GM21737 (cell line): ENCODE measurements at regions not wholly inside any gene's neighbourhood (a gene's known extent, or its start where the extent isn't known, plus 50 kb on each side); places are given as distances from the start of the nearest gene placed in this dataset.

Experiments used
- ATAC-seq: cut with Tn5 transposase; IDR thresholded peaks from one replicate; pipeline ENCODE4 v1.9.1; 2021; ENCODE audit warnings: mild to moderate bottlenecking, moderate library complexity; ENCODE audit not compliant: unreplicated experiment

DNA sequence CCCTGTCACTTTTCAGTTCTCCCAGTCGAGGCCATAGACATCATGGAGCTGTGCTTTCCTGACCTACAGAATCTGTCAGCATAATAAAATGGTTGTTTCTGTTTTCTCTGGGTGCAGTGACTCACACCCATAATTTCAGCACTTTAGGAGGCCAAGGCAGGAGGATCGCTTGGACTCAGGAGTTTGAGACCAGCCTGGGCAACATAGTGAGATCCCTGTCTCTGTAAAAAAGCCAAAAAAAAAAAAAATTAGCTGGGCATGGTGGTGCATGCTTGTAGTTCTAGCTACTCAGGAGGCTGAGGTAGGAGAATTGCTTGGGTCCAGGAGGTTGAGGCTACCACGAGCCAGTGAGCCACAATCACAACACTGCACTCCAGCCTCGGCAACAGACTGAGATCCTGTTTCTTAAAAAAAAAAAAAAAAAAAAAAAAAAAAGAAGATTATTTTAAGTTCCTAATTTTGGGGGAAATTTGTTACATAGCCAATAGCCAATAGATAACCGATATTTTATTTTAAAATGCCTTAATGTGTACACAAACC lies 196.2 kb downstream of the ADSS2 start:
- ATAC-seq, result no peak

DNA sequence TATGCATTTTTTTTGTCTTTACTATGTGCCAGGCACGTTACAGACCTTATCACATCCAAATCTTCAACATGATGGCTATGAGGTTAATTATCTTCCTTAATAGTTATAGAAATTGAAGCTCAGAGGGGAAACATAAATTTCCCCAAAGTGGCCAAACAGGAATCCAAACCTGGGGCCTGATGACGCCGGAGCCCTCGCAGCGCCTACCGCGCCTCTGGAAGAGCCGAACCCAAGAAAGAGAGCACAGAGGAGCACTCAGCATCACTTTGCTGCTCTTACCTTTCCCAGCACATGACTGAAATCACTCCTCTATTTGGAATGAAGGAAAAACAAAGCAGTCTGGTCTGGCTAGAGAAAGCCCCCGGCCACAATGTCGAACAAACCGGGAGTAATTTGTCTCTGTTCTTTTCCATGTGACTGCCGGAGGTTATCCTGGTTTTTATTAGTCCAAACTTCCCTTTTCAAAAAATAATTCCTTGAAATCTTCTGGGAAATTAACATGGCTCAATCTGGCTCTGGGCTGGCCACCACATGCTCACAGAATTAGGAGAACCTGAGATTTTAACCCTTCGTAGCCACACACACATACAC lies 195.5 kb downstream of the ADSS2 start:
- ATAC-seq, result no peak

DNA sequence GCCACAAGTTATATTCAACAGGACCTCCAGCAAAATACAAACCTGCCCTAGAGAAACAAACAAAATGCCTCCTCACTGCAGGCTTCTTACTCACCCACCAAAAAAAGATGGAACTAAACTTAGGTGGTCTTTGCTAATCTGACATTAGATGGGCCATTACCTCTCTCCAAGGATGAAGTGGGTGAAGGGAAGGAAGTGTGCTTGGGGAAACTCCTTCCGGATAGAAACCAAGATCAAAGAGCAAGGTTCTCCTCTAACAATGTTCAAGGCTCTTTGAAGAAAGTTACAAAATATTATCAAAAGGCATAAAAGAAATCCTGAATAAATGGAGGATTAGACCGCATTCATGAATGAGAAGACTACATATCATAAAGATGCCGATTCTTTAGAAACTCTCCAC lies 187.5 kb downstream of the ADSS2 start:
- no peak for ATAC-seq

DNA sequence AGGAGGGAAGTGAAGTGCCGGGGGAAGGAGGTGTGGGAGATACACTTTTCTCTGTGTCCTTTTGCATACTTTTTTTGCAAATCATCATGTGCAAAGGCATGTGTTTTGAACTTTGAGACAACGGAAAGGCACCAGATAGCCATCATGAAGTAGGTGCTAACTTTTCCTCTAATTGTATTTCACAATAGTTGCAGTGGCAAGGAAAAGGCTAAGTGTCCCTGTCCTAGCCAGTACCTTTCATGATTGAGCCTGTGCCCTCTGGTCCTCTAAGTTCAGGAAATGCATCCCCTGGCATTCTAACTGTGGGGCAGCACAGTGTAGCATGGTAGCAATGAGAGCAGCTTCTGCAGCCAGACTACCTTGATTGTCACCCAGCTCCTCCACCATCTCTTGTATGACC lies 186.2 kb downstream of the ADSS2 start:
- ATAC-seq, result no peak

DNA sequence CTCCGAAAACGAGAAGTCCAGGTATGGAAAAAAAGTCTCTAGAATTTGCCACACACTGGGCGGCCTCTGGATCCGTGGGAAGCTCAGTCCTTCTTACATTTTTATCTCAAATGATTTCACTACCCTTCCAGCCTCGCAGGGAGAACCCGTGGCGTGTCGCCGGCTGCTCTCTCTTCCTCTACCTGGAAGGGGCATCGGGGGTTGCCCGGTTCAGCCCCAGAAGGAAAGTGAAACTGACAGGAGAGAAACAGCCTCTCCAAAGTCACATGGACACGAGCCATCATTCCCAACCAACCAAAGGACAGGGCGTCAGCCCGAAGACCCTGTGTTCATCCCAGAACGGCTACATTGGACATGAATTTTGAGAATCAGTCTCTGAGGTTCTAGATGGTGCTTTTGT lies 182.5 kb downstream of the ADSS2 start:
- ATAC-seq, result no peak

DNA sequence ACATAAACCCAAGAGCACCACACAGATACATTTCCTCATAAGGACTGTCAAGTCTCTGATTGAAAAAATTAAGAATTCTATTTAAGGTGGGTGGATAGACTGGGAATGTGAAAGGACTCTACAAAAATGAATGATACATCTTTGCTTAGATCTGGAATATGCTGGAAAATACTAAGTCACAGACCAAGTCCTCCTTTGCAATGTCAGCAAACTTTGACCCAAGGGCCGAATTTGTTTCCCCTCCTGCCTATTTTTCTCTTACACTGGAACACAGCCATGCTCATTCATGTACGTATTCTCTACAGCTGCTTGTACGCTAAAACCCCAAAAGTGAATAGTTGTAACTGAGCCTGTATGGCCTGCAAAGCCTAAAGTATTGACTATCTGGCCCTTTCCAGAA lies 180.7 kb downstream of the ADSS2 start:
- ATAC-seq, result no peak

DNA sequence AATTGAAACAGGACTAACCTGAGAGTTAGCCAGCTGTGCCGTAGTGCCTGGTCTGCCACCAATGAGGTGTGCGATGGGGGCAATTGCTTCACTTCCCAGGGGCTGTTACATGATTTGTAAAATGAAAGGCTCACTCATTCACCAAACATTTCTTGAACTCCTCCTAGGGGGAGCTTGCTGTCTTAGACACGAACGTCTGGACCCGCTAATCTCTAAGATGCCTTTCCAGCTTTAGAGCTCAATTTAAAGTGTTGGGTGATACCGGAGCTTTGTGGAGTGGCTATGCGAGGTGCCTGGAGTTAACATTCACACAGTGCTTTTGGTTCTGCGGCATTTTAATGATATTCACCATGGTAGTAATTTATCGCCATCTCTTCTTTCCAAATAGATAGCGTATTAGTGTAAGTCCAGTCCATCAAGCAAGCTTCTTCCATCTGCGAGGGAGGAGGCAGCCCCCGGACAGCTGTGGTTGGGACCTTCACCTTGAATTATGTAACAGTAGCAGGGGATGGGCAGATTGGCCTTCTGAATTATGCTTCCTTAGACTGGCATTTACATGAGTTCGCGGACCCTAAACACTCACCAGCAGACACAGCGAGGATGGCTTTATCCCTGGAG lies 179.9 kb downstream of the ADSS2 start:
- ATAC-seq, result no peak

DNA sequence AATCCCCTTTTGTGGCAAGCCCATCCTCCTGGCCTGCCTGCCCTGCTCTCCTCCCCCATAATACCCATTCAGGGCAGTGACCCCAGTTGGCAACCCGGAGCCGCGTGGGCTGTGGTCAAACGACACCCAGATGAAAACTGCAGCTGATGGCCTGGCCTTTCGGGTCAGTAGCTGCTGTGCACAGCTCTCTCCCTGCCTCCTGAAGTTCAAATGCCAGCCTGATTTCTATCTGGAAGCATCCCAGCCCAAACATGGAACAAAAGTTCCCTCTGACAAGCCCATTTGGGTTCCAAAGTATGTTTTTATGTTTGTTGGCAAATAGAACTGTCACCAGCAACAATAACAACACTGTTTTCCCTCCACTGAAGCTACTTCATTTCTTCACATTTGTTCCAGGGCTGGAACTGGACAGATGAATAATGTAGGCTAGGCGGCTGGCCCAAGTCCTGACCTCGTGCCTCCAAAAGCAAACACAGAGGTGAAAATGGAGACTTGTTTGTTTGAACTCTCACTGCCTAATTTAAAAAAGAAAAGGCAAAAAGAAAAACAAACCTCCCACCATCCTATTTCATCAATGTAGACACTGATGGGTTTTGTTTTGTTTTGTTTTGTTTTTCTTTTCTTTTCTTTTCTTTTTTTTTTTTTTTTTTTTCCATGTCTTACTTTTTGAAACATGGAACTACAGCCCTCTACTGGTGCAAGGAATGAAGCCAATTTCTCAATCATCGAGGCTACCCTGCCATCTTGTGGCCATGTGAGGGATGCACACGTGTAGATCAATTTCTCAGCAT lies 179.0 kb downstream of the ADSS2 start:
- peak; percentile 77 for ATAC-seq

DNA sequence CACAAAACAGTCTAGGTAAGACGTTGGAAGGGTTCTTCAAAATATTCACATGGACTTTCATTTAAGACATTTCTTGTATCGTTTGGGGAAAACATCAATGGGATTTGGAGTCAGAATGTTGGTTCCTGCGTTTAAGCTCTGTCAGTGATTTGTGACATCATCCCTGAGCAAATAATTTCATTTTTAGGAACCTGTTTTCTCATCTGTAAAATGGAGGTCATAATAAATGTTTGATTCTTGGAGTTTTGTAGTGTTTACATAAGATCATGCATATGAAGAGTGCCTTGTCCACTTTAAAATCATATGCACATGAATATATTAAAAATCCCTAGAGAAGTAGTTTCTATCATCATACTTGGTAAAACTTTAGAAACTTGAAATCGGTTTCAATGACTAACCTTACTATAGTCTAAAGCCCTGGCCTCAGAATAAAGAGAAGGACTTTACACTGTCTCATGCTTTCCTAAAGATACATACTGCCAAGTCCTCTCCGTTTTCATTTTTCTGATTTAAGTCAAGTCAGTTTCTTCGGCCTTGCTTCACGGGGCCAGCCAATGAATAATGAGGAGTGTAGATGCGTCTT lies 178.4 kb downstream of the ADSS2 start:
- no peak for ATAC-seq

DNA sequence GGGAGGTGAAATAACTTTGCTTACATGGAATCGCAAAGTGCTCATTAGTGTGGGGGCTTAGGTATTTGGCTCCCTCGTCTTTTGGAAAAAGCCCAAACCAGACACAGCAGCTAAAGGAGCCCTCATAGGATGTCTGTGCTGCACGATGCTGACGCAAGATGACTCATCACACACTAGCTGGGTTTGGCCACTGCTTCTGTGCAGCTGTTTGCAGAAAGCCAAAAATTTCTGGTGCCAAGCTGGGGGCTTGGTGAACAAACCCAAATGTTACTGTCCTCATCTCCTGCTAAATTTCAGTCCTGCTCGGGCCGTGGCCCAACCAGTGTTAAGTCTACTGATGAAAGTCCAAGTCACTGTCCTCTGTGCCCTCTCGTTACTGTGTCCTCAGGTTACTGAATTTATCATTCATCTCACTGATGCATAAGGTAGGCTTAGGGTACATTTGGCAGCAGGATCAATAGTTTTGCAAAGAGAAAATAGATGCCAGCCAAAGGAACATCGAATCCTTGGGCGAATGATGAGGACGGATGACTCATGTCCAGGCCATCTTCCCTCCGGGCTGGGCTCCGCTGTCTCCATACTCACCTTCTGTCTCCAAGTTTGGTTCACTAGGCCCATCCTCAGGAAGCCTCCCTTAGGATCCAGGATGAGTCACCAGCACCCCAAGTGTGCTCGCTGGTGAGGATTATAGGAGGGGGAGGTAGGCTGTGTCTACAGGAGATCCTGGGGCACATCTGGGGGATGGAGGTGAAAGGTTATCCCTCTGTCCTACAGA lies 177.7 kb downstream of the ADSS2 start:
- ATAC-seq, result no peak

DNA sequence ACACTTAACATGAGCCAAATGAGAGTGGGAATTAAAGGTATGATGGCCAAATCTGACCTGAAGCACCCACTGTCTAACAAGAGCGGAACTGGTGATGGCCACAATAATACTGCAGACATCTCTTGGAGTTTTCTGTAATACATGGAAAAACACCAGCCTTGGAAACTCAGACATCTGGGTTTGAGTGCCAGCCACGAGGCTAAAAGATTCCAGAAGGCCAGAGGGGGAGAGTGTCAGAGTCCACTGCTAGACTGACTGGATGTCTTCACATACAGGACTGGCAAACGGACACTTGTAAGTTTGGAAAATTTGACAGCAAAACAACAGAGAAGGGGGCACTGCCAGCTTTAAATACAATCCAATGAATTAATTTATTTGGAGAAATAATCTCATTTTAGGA lies 175.1 kb downstream of the ADSS2 start:
- no peak for ATAC-seq

DNA sequence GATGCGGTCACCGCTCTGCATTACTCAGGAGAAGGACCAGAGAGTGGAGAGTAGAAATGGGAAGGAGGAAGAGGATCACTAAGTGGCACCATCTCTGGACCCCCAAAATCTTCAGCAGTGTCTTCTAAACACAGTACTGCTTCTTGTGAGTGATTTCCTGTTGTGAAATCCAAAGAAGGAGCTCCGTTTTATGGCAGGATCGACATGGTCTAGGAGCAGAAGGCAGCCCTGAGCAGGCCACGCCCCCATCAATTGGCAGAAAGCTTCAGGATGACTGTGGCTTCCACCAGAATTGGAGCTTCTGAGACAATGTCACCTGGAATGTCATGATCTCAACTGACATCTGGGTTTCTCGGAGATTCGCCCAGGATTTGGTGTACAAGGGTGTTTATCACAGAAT lies 171.5 kb downstream of the ADSS2 start:
- no peak for ATAC-seq

DNA sequence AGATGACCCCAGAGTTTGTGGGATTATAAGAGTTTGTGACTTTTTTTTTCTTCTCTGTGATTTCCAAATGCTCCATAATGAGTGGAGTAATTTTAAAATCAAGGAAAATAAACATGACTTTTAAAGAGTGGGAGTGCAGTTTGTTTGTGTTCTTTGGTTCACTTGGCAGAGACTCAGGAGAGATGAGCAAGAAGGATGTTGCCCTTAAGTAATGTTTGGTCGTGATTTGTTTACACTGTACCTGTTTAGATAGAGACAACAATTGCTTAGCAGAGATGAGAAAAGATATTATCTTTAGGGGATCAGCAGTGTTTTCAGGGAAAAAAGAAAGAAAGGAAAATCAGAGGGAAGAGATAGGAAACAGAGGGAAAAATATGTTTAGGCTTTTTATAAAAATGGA lies 170.8 kb downstream of the ADSS2 start:
- ATAC-seq, result no peak

DNA sequence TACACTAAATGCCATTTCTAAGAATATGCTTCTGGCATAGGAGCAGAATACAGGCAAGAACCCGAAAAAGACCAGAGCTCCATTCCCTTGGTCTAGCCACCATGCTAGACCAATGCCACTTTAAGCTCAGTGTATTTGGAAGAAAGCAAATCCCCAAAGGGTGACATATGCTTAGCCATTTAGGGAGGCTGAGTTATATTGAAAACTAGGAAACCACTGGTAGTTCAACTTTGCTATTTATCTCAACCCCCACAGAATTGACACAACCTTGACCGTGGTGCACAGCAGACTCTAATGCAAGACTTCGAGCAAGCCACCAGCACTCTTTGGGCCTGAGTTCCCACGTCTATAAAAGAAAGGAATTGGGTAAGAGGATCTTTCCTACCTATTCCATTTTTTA lies 167.9 kb downstream of the ADSS2 start:
- ATAC-seq, result no peak

DNA sequence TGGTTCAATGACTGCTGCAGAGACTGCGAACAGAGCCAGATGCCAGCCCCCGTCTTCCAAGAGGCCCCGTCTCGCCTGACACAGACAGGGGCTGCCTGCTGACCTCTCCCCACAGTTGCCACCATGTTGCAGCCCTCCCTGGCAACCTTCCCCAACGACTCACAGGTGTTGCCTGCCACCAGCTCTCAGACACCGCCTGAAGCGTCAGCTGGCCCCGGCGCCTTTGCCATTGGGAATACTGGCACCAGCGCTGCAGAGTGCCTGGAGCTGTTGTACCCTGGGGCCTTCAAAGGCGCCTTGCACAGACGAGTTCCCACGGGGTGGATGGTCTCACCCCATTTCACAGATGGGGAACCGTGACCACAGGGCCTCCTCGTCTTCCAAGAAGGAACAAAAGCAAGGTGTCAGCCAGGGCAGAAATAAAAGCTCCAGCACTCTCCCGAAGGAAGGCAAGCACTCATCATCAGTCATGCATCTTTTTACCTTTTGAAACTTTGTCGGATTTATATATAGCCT lies 167.0 kb downstream of the ADSS2 start:
- ATAC-seq, result no peak

DNA sequence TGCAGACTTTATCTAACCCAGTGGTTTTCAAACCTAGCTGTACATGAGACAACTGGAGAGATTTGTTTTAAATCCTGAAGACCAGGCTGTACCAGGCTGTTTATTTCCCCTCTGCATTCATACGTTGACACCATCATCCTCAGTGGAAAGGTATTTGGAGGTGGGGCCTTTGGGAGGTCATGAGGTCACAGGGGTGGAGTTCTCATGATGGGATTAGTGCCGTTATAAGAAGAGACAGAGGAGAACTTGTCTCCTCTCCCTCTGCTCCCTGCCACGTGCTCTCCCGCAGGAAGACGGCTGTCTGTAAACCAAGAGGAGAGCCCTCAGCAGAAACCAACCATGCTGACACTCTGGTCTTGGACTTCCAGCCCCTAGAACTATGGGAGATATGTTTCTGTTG lies 165.4 kb downstream of the ADSS2 start:
- no peak for ATAC-seq

DNA sequence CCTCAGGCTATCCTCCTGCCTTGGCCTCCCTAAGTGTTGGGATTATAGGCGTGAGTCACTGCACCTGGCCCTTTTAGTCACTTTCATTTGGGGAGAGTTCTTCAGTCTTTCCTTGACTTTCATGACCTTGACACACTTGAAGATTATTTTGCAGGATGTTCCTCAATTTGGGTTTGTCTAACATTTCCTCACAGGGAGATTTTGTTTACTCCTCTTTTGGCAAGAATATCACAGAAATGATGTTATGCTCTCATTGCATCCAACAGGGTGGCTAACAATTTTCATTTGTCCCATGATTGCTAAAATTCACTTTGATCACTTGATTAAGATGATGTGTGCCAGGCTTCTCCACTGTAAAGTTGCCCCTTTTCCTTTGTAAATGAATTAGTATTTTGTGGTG lies 164.0 kb downstream of the ADSS2 start:
- ATAC-seq, result no peak

DNA sequence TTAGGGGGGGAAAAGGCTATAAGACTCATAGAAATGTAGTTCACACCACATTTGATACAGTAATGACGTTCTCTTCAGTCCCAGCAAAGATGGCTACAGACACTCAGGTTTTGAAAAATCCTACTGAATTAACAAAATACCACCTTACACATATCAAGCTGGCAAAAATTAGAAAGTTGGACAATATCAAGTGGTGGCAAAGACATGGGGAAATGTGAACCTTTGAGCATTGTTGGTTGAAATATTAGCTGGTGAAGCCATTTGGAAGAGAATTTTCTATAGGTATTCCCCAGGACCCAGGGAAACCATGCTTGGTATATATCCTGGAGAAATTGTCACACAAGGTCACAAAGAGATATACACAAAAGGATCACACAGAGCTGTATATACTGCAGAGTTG lies 163.0 kb downstream of the ADSS2 start:
- ATAC-seq, result no peak

DNA sequence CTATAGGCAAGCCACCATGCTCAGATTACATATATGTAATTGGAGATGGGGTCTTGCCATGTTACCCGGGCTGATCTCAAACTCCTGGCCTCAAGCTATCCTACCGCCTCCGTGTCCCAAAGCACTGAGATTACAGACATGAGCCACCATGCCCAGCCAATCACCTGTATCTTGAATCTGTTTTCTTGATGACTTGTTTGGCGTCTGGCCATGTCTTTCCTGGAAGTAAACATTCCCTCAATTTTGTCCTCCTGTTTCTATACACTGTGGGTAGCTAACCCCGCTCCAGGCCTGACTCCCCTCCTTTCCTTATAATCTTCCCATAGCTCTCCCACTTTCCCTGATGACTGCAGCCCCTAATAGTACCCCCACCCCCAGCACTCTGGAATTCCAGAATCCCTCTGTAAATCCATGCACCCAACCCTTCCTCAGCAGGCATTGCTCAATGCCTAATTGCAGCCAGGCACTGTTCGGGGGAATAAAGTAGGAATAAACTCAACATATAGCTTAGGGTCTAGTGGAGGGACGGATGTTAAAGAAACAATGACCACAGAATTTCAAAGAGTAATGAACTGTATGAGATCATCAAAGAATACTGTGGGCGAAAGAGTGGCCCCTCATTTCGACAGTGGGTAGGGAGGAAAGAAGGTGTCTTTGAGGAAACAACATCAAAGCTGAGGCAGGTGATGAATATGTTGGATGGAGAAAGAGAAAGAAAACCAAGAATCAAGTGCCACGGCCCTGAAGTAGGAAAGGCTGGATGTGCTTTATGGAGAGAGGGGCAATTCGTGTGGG lies 161.5 kb downstream of the ADSS2 start:
- no peak for ATAC-seq
